ENCODE measurements at regions not wholly inside any gene's neighbourhood (a gene's known extent, or its start where the extent isn't known, plus 50 kb on each side); places are given as distances from the start of the nearest gene placed in this dataset.

GRCh38 chr1:162924179-162924578 lies 63.2 kb upstream of the CCDC190 start:
- H3K4me3 ChIP-seq (ENCODE audit: low read depth, low read length): no peak overlapping the region
- TF ChIP-seq CTCF (conservative IDR thresholded peaks at IDR 0.05; ENCODE audit: low read depth, low read length): no peak
- no peak for DNase-seq (ENCODE audit: low read depth)

GRCh38 chr1:162922201-162922600 lies 61.2 kb upstream of the CCDC190 start:
- no peak for TF ChIP-seq CTCF (conservative IDR thresholded peaks at IDR 0.05; ENCODE audit: low read depth, low read length)
- DNase-seq (ENCODE audit: low read depth): no peak
- H3K4me3 ChIP-seq (ENCODE audit: low read depth, low read length): no peak overlapping the region

GRCh38 chr1:162921311-162921710 lies 60.3 kb upstream of the CCDC190 start:
- H3K4me3 ChIP-seq (ENCODE audit: low read depth, low read length): no peak overlapping the region
- no peak for TF ChIP-seq CTCF (conservative IDR thresholded peaks at IDR 0.05; ENCODE audit: low read depth, low read length)
- no peak for DNase-seq (ENCODE audit: low read depth)

- no peak for TF ChIP-seq CTCF (conservative IDR thresholded peaks at IDR 0.05; ENCODE audit: low read depth, low read length)
- no peak overlapping the region for H3K4me3 ChIP-seq (ENCODE audit: low read depth, low read length)
- no peak for DNase-seq (ENCODE audit: low read depth)
These were observed 58.1 kb upstream of the CCDC190 start for GRCh38 chr1:162919034-162919433.

- DNase-seq (ENCODE audit: low read depth): no peak
- no peak overlapping the region for H3K4me3 ChIP-seq (ENCODE audit: low read depth, low read length)
- no peak for TF ChIP-seq CTCF (conservative IDR thresholded peaks at IDR 0.05; ENCODE audit: low read depth, low read length)
These were observed 57.3 kb upstream of the CCDC190 start for GRCh38 chr1:162918151-162918754.

- TF ChIP-seq CTCF (conservative IDR thresholded peaks at IDR 0.05; ENCODE audit: low read depth, low read length): no peak
- H3K4me3 ChIP-seq (ENCODE audit: low read depth, low read length): no peak overlapping the region
- no peak for DNase-seq (ENCODE audit: low read depth)
These were observed 56.0 kb upstream of the CCDC190 start for GRCh38 chr1:162916821-162917613.

GRCh38 chr1:162916407-162916806 lies 55.4 kb upstream of the CCDC190 start:
- no peak for TF ChIP-seq CTCF (conservative IDR thresholded peaks at IDR 0.05; ENCODE audit: low read depth, low read length)
- DNase-seq (ENCODE audit: low read depth): no peak

More at GRCh38 chr1:162916407-162916806, 55.4 kb upstream of the CCDC190 start:
- H3K4me3 ChIP-seq (ENCODE audit: low read depth, low read length): no peak overlapping the region

Data from epithelial cell of proximal tubule (primary cell).